Prostate gland (tissue), 2 donors: ENCODE measurements at regions not wholly inside any gene's neighbourhood (a gene's known extent, or its start where the extent isn't known, plus 50 kb on each side); places are given as distances from the start of the nearest gene placed in this dataset.

Experiments
- CTCF ChIP-seq, 4 experiments: fragments of 200-600 bp in 2 of 4; fragments of 450-650 bp in 2 of 4; sonication (generic) in 2 of 4; IDR thresholded peaks; 1 replicate in 3 of 4; 2 replicates in 1 of 4; pipeline ENCODE4 v1.5.1; 2016 to 2019; ENCODE audit warnings: antibody characterized with exemption in 4 of 4, mild to moderate bottlenecking in 2 of 4, moderate library complexity in 2 of 4
- POLR2A ChIP-seq: fragments of 450-650 bp; IDR thresholded peaks from one replicate; pipeline ENCODE4 v1.6.1; 2016; ENCODE audit warnings: antibody characterized with exemption, mild to moderate bottlenecking
- POLR2AphosphoS5 ChIP-seq: sonication (generic); formaldehyde crosslinking; IDR thresholded peaks from one replicate; pipeline ENCODE4 v1.6.1; 2017; ENCODE audit warnings: antibody characterized with exemption

- TF ChIP-seq POLR2A: no peak
- no peak for TF ChIP-seq CTCF (IDR thresholded peaks at IDR 0.05)
- TF ChIP-seq POLR2AphosphoS5: no peak
These were observed 304.3 kb upstream of the KCNH8 start for GRCh38 chr3:18843983-18844382.
